Nephron (organoid): ENCODE measurements at regions not wholly inside any gene's neighbourhood (a gene's known extent, or its start where the extent isn't known, plus 50 kb on each side); places are given as distances from the start of the nearest gene placed in this dataset.
"Not testable (repeated sequence)": the region's sequence is repeated elsewhere in the genome, so short reads cannot be mapped to it uniquely, and the experiment has no call there.

Experiments used
- H3K27ac Mint-ChIP-seq, 3 experiments: 2 replicates each; pipeline ENCODE4 v1.8.0; 2020; ENCODE audit warnings: mixed read lengths in 3 of 3, mild to moderate bottlenecking in 2 of 3, moderate library complexity in 1 of 3
- H3K27me3 Mint-ChIP-seq: 2 replicates; pipeline ENCODE4 v1.8.0; 2021; ENCODE audit warnings: low read depth, mild to moderate bottlenecking, moderate library complexity, mixed read lengths
- H3K36me3 Mint-ChIP-seq: 2 replicates; pipeline ENCODE4 v1.8.0; 2020; ENCODE audit warnings: low read depth, mixed read lengths
- H3K4me1 Mint-ChIP-seq: 2 replicates; pipeline ENCODE4 v1.8.0; 2020; ENCODE audit warnings: mixed read lengths
- H3K4me3 Mint-ChIP-seq, 3 experiments: 2 replicates each; pipeline ENCODE4 v1.8.0; 2020; ENCODE audit warnings: mild to moderate bottlenecking in 3 of 3, mixed read lengths in 3 of 3, moderate library complexity in 2 of 3
- H3K9me3 Mint-ChIP-seq: 2 replicates; pipeline ENCODE4 v1.8.0; 2020; ENCODE audit warnings: mixed read lengths
- TF ChIP-seq, protein P1 (sequence below), 3 experiments: fragments of 200-600 bp; sonication (generic); IDR thresholded peaks; one replicate each; pipeline ENCODE4 v1.5.0; 2021; ENCODE audit warnings: antibody characterized with exemption in 3 of 3; ENCODE audit not compliant: unreplicated experiment in 3 of 3

DNA sequence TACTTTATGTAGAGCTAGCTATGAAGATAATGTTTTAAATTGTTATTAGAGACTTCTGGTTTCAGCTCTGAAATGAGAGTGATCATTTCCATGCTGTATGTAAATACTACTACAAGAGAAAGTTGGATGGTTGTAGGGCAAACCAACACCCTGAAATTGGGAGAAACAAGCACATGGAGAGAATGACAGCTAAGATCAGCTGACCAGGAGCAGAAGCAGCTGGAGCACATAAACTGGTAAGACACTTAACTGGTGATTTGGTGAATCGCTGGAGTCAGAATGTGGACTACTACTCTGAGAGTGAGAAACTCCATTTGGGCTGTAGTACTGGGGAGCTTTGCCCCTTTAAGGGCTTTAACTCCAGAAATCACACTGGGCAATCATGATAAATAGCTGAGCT, 226.8 kb downstream of the RND3 start:
- Mint-ChIP-seq H3K4me1 (peaks cover 8% of the 10 kb centered on the region), H3K27ac (no peak overlapping the region), H3K27me3 (no peaks in the 10 kb centered on the region), H3K36me3 (no peaks in the 10 kb centered on the region), H3K4me3 (no peak overlapping the region), H3K9me3 (peaks cover 22% of the 10 kb centered on the region)
- TF ChIP-seq, protein P1, sequence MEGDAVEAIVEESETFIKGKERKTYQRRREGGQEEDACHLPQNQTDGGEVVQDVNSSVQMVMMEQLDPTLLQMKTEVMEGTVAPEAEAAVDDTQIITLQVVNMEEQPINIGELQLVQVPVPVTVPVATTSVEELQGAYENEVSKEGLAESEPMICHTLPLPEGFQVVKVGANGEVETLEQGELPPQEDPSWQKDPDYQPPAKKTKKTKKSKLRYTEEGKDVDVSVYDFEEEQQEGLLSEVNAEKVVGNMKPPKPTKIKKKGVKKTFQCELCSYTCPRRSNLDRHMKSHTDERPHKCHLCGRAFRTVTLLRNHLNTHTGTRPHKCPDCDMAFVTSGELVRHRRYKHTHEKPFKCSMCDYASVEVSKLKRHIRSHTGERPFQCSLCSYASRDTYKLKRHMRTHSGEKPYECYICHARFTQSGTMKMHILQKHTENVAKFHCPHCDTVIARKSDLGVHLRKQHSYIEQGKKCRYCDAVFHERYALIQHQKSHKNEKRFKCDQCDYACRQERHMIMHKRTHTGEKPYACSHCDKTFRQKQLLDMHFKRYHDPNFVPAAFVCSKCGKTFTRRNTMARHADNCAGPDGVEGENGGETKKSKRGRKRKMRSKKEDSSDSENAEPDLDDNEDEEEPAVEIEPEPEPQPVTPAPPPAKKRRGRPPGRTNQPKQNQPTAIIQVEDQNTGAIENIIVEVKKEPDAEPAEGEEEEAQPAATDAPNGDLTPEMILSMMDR (IDR thresholded peaks at IDR 0.05; ENCODE audit: unreplicated experiment in 3 of 3), result no peak

DNA sequence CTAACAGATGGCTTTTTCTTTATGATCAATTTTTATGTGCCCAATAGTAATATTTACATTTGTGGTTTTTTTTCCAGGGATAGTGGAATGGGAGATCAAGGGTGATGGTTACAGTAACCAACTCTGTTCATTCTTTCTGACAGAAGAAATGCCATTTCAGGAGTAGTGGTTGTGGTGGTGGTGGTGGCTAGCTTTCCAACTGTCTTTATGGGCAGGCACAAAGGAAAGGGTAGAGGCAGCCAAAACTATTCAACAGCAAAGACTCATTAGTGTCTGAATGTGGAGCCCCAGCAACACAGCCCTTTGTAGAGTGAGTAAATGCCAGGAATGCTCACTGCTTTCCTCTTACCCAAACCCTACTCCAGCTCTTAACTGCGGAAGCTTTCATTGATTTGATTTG, 227.7 kb downstream of the RND3 start:
- Mint-ChIP-seq H3K4me1 (peaks cover 8% of the 10 kb centered on the region), H3K9me3 (peaks cover 22% of the 10 kb centered on the region), H3K4me3 (no peak overlapping the region), H3K27ac (no peak overlapping the region), H3K36me3 (no peaks in the 10 kb centered on the region), H3K27me3 (no peaks in the 10 kb centered on the region)
- TF ChIP-seq, protein P1 (IDR thresholded peaks at IDR 0.05; ENCODE audit: unreplicated experiment in 3 of 3), result no peak

DNA sequence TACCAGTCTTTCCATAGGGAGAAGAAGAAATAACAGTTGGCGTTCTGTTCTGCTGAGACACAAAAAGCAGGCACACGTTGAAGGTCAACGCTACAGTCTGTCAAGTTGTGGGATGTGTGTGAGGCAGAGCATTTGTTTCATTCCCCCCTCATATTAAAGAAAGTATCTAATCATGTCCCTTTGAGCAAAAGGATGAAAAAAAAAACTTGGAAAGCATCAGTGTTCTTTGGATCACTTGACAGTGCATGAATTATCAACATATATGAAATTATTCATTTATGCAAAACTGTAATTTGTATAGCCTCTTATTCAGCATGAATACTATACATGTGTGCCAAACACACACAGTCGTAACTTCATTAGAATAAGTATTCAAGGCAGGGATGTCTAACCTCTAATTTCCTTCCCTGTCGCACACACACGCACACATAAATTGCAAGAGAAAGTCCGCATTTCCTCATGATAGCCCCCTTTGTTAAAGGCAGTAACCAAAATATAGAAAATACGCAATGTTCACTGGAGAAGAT, 228.6 kb downstream of the RND3 start:
- H3K27me3 Mint-ChIP-seq, result no peaks in the 10 kb centered on the region
- H3K36me3 Mint-ChIP-seq, result no peaks in the 10 kb centered on the region
- TF ChIP-seq, protein P1 (IDR thresholded peaks at IDR 0.05; ENCODE audit: unreplicated experiment in 3 of 3), result no peak
- H3K27ac Mint-ChIP-seq, result no peak overlapping the region
- peaks cover 8% of the 10 kb centered on the region for H3K4me1 Mint-ChIP-seq
- peaks cover 22% of the 10 kb centered on the region for H3K9me3 Mint-ChIP-seq
- H3K4me3 Mint-ChIP-seq, result no peak overlapping the region

DNA sequence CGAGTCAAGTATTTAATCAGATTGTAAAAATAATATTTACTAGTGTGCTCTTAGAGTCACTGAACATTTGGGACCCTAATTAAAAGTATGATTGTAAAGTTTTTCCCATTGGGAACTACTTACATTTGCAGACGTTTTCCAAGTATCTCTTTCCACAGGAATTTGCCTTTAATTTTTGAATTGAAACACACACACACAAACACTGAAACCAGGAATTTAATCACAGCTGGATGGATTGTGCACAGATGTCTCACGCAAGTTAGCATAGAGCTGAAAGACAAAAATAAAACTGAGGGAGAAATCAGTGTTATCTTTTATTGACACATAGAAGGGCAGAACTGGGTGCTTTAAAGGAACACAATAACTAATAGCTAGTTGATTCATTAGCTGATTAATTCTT, 230.7 kb downstream of the RND3 start:
- Mint-ChIP-seq H3K4me1 (peaks cover 8% of the 10 kb centered on the region), H3K27ac (peak overlapping the region; percentile 8 to 55 (median 23)), H3K36me3 (no peaks in the 10 kb centered on the region), H3K4me3 (no peak overlapping the region), H3K27me3 (no peaks in the 10 kb centered on the region), H3K9me3 (peaks cover 11% of the 10 kb centered on the region)
- TF ChIP-seq, protein P1 (IDR thresholded peaks at IDR 0.05; ENCODE audit: unreplicated experiment in 3 of 3), result no peak

DNA sequence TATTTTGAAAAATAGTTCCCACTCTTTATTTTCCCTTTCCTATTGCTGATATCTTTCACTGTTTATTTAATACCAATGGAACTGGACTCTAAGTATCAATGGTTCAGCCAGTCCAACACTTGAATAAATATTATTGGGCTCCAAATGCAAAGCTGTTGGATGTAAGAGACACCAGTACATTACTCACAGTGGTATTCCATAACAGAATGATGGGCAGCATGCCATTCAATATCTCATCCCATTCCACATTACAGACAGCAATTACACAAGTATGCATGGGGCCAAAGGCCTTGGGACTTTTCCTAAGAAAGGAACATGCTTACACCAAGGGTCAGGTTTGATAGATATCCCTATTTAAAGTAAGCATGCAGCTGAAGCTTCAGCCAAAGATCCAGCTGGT, 231.9 kb downstream of the RND3 start:
- Mint-ChIP-seq H3K4me3 (no peak overlapping the region), H3K27ac (no peak overlapping the region), H3K4me1 (peaks cover 8% of the 10 kb centered on the region), H3K36me3 (no peaks in the 10 kb centered on the region), H3K9me3 (peaks cover under 1% of the 10 kb centered on the region), H3K27me3 (no peaks in the 10 kb centered on the region)
- TF ChIP-seq, protein P1 (IDR thresholded peaks at IDR 0.05; ENCODE audit: unreplicated experiment in 3 of 3), result no peak

DNA sequence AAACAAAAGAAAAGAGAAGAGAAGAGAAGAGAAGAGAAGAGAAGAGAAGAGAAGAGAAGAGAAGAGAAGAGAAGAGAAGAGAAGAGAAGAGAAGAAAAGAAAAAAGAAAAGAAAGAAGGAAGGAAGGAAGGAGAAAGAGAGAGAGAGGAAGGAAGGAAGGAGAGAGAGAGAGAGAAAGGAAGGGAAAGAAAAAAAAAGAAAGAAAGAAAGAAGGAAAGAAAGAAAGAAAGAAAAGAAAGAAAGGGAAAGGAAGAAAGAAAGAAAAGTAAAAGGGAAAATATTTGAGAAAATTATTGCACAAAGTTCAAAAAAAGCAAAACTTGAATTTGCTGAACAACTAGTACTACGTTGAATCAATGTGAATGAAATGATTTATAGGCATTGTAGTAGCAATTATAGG, 237.7 kb downstream of the RND3 start:
- H3K36me3 Mint-ChIP-seq, H3K4me1 Mint-ChIP-seq, H3K9me3 Mint-ChIP-seq, H3K27me3 Mint-ChIP-seq, H3K27ac Mint-ChIP-seq, H3K4me3 Mint-ChIP-seq: not testable (repeated sequence)
